Stimulated activated CD8-positive, alpha-beta memory T cell treated with anti-CD3 and anti-CD28 coated beads, Interleukin-4, amount 100 ng/mL, for 48 hours (primary cell): ENCODE measurements at regions not wholly inside any gene's neighbourhood (a gene's known extent, or its start where the extent isn't known, plus 50 kb on each side); places are given as distances from the start of the nearest gene placed in this dataset.
"Not testable (repeated sequence)": the region's sequence is repeated elsewhere in the genome, so short reads cannot be mapped to it uniquely, and the experiment has no call there.

Experiments
- DNase-seq: peaks from one replicate; pipeline ENCODE4 v3.0.0-alpha.2; 2020

DNA sequence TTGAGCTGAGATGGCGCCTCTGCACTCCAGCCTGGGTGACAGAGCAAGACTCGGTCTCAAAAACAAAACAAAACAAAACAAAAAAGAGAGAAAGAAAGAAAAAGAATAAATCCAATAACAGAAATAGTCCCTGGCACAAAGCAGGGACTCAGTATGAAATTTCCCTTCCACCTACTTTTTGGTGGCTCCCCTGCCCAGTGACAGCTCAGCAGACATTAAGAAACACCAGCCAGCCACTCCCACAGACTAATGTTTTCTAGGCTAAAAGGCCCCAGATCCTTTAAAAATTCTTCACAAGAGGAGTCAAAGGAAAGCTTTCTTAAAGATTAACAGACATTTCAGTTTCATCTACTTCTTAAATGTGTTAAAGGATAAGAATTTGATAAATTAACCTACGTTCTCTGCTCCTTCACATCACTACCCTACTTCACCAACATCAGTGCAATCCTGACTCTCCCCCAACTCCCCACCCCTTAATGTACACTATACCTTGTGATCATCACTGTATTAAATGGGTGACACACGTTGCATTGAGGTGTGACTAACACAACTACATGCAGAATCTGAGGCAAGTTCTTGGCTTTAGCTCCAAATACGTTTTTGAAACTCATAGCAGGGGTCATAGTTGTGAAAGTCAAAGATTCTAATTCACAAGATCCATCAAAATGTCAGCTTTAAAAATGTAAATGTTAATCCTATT lies 114.5 kb upstream of the CAV2 start:
- DNase-seq: no peak

DNA sequence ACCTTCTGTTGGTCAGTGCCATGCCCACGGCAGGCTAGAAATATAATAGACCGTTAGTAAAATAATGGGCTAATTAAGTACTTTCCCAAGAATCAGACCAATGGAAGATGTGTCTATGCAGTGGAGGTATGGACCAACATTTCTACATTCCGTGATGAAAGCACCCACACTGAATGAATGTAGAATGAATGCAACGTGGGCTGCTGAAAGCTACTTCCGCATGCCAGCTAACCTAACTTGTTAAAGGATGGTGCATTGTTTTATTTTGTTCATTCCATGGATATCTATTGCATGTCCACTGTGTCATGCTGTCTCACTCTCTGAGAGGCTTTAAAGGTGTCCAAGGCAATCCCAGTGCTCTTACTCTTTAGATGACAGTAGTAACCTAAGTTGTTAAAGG lies 112.9 kb upstream of the CAV2 start:
- no peak for DNase-seq

DNA sequence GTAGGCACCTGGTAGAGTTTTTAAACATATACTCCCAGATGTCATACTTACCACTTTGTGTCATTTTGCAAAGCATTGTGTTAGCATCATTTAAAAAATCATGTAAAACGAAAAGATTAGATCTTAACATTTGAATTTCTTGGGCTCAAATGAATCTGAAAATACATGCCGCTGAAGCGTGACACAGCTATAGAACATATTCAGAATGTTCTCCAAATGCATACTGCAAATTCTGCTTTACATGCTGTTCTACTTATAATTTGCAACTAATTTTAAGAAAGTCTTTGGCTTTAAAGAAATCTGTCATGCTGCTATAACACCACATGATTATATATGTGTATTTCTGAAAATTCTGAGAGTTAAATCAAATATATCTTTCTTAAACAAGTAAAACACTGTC lies 109.2 kb upstream of the CAV2 start:
- no peak for DNase-seq

DNA sequence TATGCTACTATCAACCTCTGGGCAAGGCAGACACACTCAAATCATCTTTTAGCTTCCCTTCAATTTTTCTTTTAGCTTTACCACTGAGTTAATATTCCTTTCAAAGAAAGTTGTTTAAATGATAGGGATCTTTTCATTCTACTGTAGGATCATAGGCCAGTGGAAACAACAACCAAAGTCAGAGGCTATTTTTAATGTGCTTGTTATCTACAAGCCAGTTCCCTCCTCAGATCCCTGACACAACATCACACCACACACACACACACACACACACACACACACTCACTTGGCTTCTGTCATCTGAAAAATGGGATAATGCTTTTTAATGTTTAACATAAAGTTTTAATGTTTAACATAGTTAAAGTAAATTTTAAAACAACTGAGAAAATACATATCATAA lies 106.7 kb upstream of the CAV2 start:
- no peak for DNase-seq

DNA sequence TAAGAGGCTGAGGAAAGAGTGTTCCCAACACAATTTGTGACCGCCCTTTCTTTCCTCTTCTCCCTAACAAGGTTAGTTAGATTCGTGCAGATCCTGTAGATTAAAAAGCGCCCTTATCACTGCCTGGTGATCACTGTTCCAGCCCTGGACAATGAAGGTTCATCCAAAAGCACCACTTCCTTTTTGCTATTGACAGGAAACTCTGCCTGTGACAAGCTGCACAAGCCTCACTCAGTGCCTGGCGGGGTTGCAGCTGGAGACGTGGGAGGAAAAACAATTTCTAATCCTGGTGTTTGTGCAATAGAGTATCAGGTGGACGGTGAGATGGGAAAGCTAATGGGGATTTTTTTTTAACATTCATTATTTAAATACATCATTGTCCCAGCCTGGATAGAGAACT lies 105.9 kb upstream of the CAV2 start:
- DNase-seq: no peak

DNA sequence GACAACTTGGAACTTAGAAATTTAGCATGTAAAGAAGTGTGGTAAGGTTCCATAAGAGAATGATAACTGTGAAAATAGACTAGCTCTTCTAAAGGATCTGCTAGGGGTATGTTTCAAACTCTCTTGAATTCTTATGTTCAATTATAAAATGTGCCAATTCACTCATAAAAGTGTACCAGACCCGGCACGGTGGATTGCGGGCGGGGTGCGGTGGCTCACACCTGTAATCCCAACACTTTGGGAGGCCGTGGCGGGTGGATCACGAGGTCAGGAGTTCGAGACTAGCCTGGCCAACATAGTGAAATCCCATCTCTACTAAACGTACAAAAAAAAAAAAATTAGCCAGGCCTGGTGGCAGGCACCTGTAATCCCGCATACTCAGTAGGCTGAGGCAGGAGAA lies 105.4 kb upstream of the CAV2 start:
- no peak for DNase-seq

DNA sequence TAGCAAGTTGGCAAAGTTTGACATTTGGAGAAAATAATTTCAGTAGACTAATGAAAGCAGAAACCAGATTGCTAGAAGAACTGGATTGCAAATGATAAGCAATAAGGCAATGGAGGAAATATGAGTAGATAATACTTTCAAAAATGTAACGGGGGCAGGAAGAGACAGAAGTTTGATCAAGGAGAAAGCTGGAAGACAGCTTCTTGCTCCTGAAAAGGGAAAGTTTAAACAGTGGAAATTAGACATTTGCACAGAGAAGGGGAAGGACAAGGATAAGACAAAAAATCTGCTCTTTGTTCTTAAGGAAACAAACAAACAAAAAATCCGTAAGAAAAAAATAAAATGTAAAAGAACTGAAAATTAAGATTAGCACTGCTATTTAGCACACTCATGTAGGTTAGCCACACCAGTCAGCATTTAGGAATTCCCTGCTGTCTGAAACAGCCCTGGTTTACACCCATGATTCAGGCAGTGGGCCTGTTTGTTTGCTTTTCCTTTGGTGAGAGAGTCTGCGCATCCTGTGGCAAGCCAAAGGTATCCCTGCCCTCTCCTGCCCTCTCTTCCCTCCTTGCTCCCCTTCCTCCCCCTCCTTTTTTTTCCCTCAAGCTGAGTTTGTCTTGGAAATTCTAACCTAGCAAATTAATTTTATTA lies 104.3 kb upstream of the CAV2 start:
- DNase-seq: no peak

DNA sequence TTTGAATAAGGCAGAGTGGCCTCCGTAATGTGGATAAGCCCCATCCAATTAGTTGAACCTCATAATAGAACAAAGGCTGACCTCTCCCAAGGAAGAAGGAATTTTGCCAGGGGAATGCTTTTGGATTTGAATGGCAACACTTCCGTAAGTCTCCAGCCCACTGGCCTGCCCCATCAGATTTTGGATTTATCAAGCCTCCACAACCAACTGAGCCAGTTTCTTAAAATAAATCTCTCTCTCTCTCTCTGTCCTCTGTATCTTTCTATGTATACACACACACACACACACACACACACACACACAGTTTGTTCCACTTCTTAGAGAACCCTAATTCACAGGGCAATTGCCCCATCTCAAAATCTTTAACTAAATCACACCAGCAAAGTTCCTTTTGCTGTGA lies 100.9 kb upstream of the CAV2 start:
- DNase-seq: no peak

DNA sequence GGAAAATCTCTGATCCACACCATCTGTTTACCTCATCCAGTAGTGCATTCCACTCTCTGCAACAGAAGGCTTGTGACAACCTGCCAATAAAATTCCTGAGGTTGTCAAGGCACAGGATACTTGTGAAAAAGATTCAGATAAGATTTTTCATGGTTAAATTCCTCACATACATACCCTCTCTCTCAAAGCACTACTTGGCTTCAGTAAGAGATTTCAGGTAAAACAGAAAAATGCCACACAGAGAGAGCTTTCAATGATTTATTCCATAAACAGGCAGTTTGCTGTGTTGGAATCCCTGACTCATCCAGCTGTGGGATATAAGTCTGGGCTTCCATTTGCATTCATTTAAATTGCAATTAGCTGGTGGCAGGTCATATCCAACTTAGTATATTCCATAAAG lies 99.7 kb upstream of the CAV2 start:
- no peak for DNase-seq

DNA sequence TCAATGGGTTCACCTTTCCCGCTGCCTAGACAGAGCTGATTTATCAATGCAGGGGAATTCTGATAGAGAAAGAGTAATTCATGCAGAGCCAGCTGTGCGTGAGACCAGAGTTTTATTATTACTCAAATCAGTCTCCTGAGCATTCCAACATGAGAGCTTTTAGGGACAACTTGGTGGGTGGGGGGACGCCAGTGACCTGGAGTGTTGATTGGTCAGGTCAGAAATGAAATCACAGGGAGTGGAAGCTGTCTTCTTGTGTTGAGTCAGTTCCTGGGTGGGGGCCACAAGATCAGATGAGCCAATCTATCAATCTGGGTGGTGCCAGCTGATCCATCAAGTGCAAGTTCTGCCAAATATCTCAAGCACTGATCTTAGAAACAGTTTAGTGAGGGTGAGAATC lies 99.0 kb upstream of the CAV2 start:
- no peak for DNase-seq

DNA sequence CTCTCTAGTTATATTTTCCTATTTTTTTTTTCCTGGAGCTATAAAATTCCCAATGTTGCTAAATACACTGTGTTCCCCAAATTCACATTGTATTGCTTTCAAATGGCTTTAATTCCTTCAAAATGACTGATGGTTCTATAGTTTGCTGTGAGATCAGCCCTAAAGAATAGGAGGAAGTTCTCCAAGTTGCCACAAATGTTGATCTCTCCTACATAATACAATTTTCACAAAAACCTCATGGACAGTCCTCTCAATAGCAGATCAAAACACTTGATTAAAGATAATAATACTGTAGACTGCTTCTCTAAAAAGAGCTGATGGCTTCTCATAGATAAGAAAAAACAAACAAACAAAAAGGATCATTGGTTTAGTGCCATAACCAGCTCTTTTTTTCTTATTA lies 97.8 kb upstream of the CAV2 start:
- DNase-seq: no peak

DNA sequence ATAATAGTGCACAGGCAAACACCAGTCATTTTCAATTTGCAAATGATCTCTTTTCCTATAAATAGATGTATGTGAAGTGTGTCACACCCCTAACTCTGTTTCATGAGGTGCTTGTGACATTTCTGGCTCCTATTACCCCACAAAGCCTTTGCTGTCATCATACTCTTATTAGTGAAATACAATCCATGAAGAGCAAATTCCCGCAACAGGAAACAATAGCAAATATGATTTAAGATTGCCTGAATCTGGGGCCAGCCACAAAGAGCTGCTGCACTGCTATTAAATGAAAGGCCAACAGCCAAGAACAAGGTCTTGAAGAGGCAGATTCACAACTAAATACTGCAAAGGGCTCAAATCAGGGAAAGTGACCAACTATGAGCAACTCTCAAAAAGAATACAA lies 96.3 kb upstream of the CAV2 start:
- no peak for DNase-seq

DNA sequence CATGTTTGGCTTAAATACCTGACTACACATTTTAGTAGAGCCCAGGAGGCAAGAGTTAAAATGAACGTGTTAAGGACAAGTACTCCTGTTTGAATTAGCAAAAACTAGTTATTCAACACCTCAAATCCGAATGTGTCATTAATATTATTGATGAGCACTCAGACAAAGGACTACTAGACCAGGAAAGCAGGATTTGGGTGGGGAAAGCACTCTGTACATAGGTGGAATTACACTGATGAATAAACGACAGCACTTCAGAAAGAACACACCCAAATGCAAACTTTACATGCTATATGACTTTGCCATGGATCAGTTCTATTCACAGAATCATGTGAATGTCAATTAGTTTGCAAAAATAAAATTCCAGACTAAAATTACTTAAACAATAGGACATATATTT lies 95.1 kb upstream of the CAV2 start:
- DNase-seq: no peak

DNA sequence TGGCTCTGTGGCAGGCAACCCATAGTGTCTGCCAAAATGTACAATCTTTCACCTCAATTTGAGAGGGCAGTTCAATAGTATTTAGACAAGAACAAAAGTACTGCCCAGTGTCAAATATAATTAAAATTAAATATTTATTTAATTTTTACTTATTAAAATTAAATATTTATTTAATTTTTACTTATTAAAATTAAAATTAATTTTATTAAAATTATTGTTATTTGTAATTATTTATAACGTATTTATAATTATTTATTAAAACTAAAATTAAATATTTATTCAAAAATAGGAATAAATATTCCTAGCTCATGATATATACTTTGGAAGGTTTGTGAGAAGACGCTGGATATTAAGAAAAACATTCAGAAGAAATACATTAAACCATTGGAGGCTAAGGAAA lies 93.7 kb upstream of the CAV2 start:
- DNase-seq: no peak

DNA sequence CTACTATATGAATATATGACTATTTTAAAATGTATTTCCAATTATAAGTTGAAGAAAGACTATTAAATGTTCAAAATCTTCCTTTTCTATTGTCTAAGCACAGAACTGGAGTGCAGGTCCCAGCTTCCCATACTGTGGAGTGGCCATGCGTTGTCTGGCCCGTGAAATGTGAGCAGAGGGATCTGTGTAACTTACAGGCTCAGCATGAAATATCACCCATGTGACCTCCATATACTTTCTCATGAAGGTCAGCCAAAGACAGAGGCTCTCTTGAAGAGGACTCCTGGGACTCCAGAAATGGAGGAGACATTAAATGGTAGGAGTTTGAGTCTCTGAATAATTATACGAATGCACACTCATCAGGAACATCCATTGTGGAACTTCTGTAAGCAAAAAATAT lies 92.4 kb upstream of the CAV2 start:
- no peak for DNase-seq

DNA sequence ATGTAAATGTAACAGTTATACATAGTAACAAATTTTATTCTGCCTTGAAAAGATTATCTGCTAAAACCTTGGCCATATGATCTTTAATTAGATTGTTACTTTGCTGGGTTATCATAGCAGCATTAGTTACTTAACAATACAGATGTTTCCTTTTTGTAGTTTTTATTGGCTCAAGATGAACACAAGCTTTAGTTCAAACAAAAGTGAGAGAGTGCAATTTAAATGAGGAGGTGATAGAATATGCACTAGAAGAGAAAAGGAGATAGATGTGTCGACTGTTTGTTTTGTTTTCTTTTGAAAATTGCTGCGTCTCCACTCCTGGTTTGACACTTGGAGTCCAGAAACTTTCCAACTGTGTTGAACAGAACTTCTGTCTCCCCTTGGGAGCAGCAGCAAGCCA lies 91.4 kb upstream of the CAV2 start:
- DNase-seq: no peak

DNA sequence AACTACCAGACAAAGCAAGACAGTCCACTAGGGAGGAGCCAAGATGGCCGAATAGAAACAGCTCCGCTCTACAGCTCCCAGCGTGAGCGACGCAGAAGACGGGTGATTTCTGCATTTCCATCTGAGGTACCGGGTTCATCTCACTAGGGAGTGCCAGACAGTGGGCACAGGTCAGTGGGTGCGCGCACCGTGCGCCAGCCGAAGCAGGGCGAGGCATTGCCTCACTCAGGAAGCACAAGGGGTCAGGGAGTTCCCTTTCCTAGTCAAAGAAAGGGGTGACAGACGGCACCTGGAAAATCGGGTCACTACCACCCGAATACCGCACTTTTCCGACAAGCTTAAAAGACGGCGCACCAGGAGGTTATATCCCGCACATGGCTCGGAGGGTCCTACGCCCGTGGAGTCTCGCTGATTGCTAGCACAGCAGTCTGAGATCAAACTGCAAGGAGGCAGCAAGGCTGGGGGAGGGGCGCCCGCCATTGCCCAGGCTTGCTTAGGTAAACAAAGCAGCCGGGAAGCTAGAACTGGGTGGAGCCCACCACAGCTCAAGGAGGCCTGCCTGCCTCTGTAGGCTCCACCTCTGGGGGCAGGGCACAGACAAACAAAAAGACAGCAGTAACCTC lies 90.6 kb upstream of the CAV2 start:
- DNase-seq: not testable (repeated sequence)

DNA sequence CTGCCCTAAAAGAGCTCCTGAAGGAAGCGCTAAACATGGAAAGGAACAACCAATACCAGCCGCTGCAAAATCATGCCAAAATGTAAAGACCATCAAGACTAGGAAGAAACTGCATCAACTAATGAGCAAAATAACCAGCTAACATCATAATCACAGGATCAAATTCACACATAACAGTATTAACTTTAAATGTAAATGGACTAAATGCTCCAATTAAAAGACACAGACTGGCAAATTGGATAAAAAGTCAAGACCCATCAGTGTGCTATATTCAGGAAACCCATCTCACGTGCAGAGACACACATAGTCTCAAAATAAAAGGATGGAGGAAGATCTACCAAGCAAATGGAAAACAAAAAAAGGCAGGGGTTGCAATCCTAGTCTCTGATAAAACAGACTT lies 88.8 kb upstream of the CAV2 start:
- not testable (repeated sequence) for DNase-seq

DNA sequence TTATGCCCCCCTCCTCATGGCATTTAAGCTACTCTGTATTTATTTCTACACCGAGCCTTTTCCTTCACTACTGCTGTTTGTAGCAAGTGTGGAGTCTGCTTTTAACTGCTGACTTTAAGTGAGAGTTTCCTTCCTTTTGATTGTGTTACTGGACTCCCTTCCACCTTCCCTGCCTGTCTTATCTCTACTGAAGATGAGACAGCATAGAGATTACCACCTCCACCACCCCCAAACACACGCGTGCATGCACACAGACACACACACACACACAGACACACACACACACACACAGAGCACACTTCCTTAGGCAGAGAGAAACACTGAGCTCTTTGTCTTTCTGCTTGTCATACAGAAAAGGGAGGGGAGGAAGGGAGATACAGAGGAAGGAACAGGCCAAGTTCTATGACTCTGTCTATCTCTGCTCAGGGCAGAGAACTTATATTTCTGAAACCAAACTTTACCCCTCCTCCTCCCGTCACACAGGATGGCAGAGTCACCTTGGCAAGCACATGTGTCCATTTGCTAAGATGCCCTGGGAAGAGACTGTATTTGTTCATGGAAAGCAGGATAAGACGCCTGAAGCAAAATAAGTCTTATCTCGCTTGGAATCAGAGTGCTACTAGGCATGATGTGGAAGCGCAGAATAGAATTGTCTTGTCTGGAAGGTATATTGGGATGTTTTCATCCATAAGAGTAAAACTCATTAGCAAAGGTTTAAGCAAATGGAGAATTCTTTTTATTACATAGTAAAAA lies 81.8 kb upstream of the CAV2 start:
- DNase-seq: no peak

DNA sequence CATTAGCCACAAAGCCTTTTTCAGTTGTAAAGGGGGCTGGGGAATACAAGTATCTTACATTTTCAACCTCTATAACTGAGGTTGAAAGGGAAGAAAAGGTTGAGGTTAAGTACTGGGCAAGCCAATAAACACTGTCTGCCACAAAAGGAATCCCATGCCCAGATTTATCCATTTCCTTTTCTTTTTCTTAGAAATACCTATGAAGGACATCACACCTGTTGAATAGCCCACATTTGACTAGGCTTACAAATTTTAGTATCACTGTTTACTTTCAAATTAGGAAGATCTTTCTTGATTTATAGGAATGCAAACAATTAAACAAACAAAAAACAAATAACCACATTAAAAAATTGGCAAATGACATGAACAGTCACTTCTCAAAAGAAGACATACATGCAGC lies 81.0 kb upstream of the CAV2 start:
- DNase-seq: no peak

DNA sequence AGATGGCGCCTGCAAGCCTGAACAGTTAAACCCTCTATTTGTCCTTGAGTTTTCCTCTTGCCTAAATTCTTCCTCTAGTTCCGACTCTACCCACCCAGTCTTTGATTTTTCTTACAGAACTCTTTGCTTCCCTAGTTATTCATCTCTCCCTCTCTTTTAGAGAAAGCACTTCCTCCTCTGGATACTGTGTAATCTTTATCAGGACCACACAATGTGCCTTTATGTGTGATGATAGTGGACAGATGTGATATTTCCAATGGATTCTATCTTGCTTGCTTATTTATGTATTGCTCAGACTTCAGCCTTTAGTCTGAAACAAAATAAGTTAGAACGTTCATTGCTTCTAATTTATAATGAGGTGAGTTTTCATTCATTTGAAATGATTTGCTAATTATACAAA lies 79.5 kb upstream of the CAV2 start:
- DNase-seq: no peak

DNA sequence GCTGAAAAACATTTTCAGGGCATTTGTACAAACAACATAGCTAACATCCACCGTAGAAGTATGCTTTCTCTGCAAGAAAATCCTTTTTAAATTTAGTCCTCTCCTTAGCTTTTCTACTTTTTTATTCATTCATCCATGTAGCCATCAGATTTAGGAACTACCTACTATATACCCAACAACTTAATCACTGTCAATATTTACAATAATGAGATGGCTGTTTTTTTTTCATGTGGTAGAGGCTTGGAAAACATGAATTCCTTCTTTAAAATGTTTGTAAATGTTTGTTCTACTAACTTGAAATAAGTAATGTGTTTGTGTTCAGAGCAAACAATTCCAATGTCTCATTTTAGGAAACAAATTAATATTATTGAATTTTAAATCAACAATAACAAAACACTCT lies 78.2 kb upstream of the CAV2 start:
- DNase-seq: no peak

DNA sequence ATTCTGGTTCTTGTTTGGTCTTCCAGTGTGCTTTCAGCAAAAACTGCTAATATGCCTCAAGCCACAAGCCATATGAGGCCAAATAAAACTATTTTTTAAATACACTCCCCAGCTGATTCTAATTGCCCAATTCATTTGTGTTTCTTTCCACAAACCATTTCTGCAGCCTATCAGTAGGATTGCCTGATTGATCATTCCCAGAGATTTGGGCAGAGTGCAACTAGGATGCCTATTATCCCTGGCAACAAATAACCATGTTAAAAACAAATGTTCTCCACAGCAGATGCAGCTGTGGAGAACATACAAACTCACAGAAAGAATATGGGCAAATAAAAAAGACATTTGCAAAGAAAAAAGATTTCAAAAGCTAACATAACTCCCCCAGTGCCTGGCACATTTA lies 76.9 kb upstream of the CAV2 start:
- DNase-seq: no peak

DNA sequence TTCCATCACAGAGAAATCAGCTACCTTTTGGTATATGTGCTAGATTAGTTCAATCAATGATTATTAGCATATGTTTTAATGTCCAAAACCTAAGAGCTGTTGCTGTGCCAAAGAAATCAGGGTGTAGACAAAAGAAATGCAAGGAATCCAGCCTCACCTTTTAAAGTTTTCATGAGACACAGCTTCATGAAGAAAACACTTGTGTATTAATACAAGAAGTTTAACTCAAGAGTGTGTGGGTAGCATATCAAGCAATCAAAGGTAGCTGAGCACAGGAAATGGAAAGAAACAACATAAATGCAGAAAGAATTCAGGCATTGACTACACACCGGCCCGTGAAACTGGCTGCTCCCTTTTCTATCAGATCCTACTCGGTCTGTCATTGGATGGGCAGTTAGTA lies 76.0 kb upstream of the CAV2 start:
- no peak for DNase-seq
